H1 (cell line): ENCODE measurements at regions not wholly inside any gene's neighbourhood (a gene's known extent, or its start where the extent isn't known, plus 50 kb on each side); places are given as distances from the start of the nearest gene placed in this dataset.

Experiments
- CTCF ChIA-PET: fragments of 300-600 bp; sonication (Branson Sonifier 250); formaldehyde crosslinking; loops from one replicate; lab custom pipeline; 2021; ENCODE audit not compliant: partially characterized antibody; lab: Charles Lee
- POLR2A ChIA-PET: fragments of 300-600 bp; sonication (Branson Sonifier 250); formaldehyde crosslinking; loops from one replicate; lab custom pipeline; 2021; ENCODE audit warnings: inconsistent platforms; ENCODE audit not compliant: partially characterized antibody; lab: Charles Lee
- DNase-seq, 2 experiments: peaks; one replicate each; pipeline versions ENCODE4 v3.0.0 to v3.0.0-alpha.2; 2010 to 2022; ENCODE audit warnings: low spot score in 2 of 2, low read depth in 1 of 2, mixed read lengths in 1 of 2
- FAIRE-seq: peaks from 2 replicates; lab custom pipeline; 2011; peaks lifted over from hg19 to GRCh38; lab: Jason Lieb, UNC
- H2AFZ ChIP-seq: 2 replicates; pipeline ENCODE4 v1.8.1; 2012; ENCODE audit warnings: low read length, inconsistent platforms
- H2AK5ac ChIP-seq: 2 replicates; pipeline ENCODE4 v1.6.1; 2013; ENCODE audit warnings: low read depth, low read length
- H2BK120ac ChIP-seq: replicated peaks from 2 replicates; pipeline ENCODE3; 2013; ENCODE audit warnings: low read depth, low read length, inconsistent platforms
- H2BK12ac ChIP-seq: 2 replicates; pipeline ENCODE4 v1.6.1; 2013; ENCODE audit warnings: low read depth, low read length
- H2BK15ac ChIP-seq: 2 replicates; pipeline ENCODE4 v1.6.1; 2013; ENCODE audit warnings: low read length
- H2BK20ac ChIP-seq: 2 replicates; pipeline ENCODE4 v1.6.1; 2013; ENCODE audit warnings: low read length
- H2BK5ac ChIP-seq: 2 replicates; pipeline ENCODE4 v1.6.1; 2013; ENCODE audit warnings: low read depth, low read length
- H3K14ac ChIP-seq: 2 replicates; pipeline ENCODE4 v1.6.1; 2013; ENCODE audit warnings: inconsistent platforms; ENCODE audit not compliant: insufficient read length
- H3K18ac ChIP-seq: 2 replicates; pipeline ENCODE4 v1.6.1; 2013; ENCODE audit warnings: low read length; ENCODE audit errors: extremely low read depth
- H3K23ac ChIP-seq: 2 replicates; pipeline ENCODE4 v1.6.1; 2013; ENCODE audit warnings: inconsistent platforms; ENCODE audit not compliant: insufficient read length
- H3K23me2 ChIP-seq: 2 replicates; pipeline ENCODE4 v1.6.1; 2013; ENCODE audit warnings: low read depth, low read length
- H3K27ac ChIP-seq: 2 replicates; pipeline ENCODE4 v1.6.1; 2011; ENCODE audit warnings: low read depth, low read length, inconsistent platforms
- H3K27me3 ChIP-seq, 4 experiments: replicated peaks in 1 of 4; 1 replicate in 1 of 4; 2 replicates in 3 of 4; pipeline versions ENCODE4 v1.6.1 to v1.8.1; 2011 to 2013; ENCODE audit warnings: low read length in 3 of 4, mild to moderate bottlenecking in 3 of 4, inconsistent platforms in 2 of 4, mixed read lengths in 2 of 4, moderate library complexity in 1 of 4; ENCODE audit not compliant: control insufficient read depth in 3 of 4, insufficient read depth in 3 of 4; ENCODE audit errors: extremely low read depth in 1 of 4
- H3K36me3 ChIP-seq, 4 experiments: 2 replicates each; pipeline versions ENCODE4 v1.6.1 to v1.8.1; 2011 to 2013; ENCODE audit warnings: mild to moderate bottlenecking in 4 of 4, low read length in 3 of 4, moderate library complexity in 2 of 4, control low read depth in 1 of 4, inconsistent platforms in 1 of 4; ENCODE audit not compliant: insufficient read depth in 4 of 4, control insufficient read depth in 2 of 4
- H3K4ac ChIP-seq: replicated peaks from 2 replicates; pipeline ENCODE3; 2013; ENCODE audit warnings: low read length, low read depth, mixed read lengths, inconsistent platforms; ENCODE audit not compliant: insufficient read length
- H3K4me1 ChIP-seq, 4 experiments: replicated peaks in 1 of 4; 1 replicate in 1 of 4; 2 replicates in 3 of 4; pipeline versions ENCODE4 v1.6.1 to v1.8.1; 2011 to 2013; ENCODE audit warnings: low read length in 3 of 4, inconsistent platforms in 2 of 4, mixed read lengths in 1 of 4; ENCODE audit not compliant: insufficient read depth in 4 of 4, control insufficient read depth in 3 of 4
- H3K4me2 ChIP-seq, 2 experiments: 2 replicates each; pipeline versions ENCODE4 v1.6.1 to v1.8.1; 2011 to 2013; ENCODE audit warnings: low read depth in 2 of 2, low read length in 2 of 2, control low read depth in 1 of 2, inconsistent platforms in 1 of 2, mild to moderate bottlenecking in 1 of 2; ENCODE audit not compliant: insufficient read depth in 1 of 2
- H3K4me3 ChIP-seq, 4 experiments: fragments of 200-600, 300-600 bp in 1 of 4; sonication (generic), shearing (Covaris generic), sonication (Bioruptor Twin) in 1 of 4; 2 replicates each; pipeline versions ENCODE4 v1.5.1 to v1.8.1; 2011 to 2016; ENCODE audit warnings: low read length in 4 of 4, low read depth in 3 of 4, control low read depth in 2 of 4, inconsistent platforms in 2 of 4, mild to moderate bottlenecking in 2 of 4, mixed read lengths in 1 of 4, moderate library complexity in 1 of 4; ENCODE audit not compliant: insufficient read depth in 2 of 4; ENCODE audit errors: extremely low read depth in 1 of 4
- H3K56ac ChIP-seq: replicated peaks from 2 replicates; pipeline ENCODE3; 2013; ENCODE audit warnings: low read depth, mild to moderate bottlenecking, mixed read lengths, low read length, inconsistent platforms; ENCODE audit not compliant: insufficient read length
- H3K79me1 ChIP-seq: 2 replicates; pipeline ENCODE4 v1.6.1; 2013; ENCODE audit warnings: low read depth, low read length, control low read depth
- H3K79me2 ChIP-seq, 2 experiments: 2 replicates each; pipeline versions ENCODE4 v1.6.1 to v1.8.1; 2012 to 2013; ENCODE audit warnings: low read length in 2 of 2, mild to moderate bottlenecking in 2 of 2, inconsistent platforms in 1 of 2; ENCODE audit not compliant: insufficient read depth in 2 of 2, control insufficient read depth in 1 of 2
- H3K9ac ChIP-seq, 4 experiments: replicated peaks in 1 of 4; 1 replicate in 1 of 4; 2 replicates in 3 of 4; pipeline versions ENCODE4 v1.6.1 to v1.8.1; 2011 to 2013; ENCODE audit warnings: low read depth in 3 of 4, low read length in 3 of 4, control low read depth in 2 of 4, mild to moderate bottlenecking in 2 of 4, moderate library complexity in 2 of 4, inconsistent platforms in 1 of 4; ENCODE audit errors: extremely low read depth in 1 of 4
- H3K9me3 ChIP-seq, 2 experiments: 2 replicates each; pipeline versions ENCODE4 v1.6.1 to v1.8.1; 2012 to 2013; ENCODE audit warnings: mild to moderate bottlenecking in 2 of 2, moderate library complexity in 2 of 2, control low read depth in 1 of 2, inconsistent platforms in 1 of 2, low read depth in 1 of 2, low read length in 1 of 2, mixed read lengths in 1 of 2; ENCODE audit not compliant: insufficient read depth in 2 of 2
- H4K20me1 ChIP-seq, 2 experiments: replicated peaks in 1 of 2; 2 replicates each; pipeline versions ENCODE3 to v1.8.1; 2011 to 2013; ENCODE audit warnings: inconsistent platforms in 2 of 2, low read length in 2 of 2, mild to moderate bottlenecking in 1 of 2; ENCODE audit not compliant: insufficient read depth in 2 of 2, control insufficient read depth in 1 of 2
- H4K5ac ChIP-seq: 2 replicates; pipeline ENCODE4 v1.6.1; 2013; ENCODE audit warnings: low read length, low read depth, mixed read lengths, inconsistent platforms; ENCODE audit not compliant: insufficient read length
- H4K8ac ChIP-seq: 2 replicates; pipeline ENCODE4 v1.8.0; 2013; ENCODE audit warnings: mild to moderate bottlenecking, moderate library complexity, low read length, inconsistent platforms; ENCODE audit not compliant: insufficient read depth; ENCODE audit errors: extremely low read depth
- H4K91ac ChIP-seq: replicated peaks from 2 replicates; pipeline ENCODE3; 2013; ENCODE audit warnings: low read length, mixed read lengths, inconsistent platforms; ENCODE audit not compliant: insufficient read length
- BCL11A ChIP-seq, 2 experiments: IDR thresholded peaks; one replicate each; pipeline ENCODE4 v1.6.1; 2011; ENCODE audit warnings: low read depth in 2 of 2, low read length in 2 of 2, mild to moderate bottlenecking in 2 of 2
- BRCA1 ChIP-seq: IDR thresholded peaks from 2 replicates; pipeline ENCODE4 v1.6.1; 2012; ENCODE audit warnings: low read depth, low read length, improper control_type of control experiment
- HDAC2 ChIP-seq, 2 experiments: fragments of 300-600 bp in 1 of 2; sonication (generic) in 1 of 2; IDR thresholded peaks; 2 replicates each; pipeline ENCODE4 v1.6.1; 2011 to 2012; ENCODE audit warnings: low read depth in 2 of 2, low read length in 2 of 2, mild to moderate bottlenecking in 2 of 2, moderate library complexity in 2 of 2, borderline replicate concordance in 1 of 2, inconsistent platforms in 1 of 2
- KDM5A ChIP-seq: fragments of 200-600 bp; IDR thresholded peaks from 2 replicates; pipeline ENCODE4 v1.7.1; 2012; ENCODE audit warnings: mild to moderate bottlenecking, low read length, inconsistent platforms, mixed read lengths
- POLR2A ChIP-seq, 2 experiments: IDR thresholded peaks; 1 replicate in 1 of 2; 2 replicates in 1 of 2; pipeline ENCODE4 v1.6.1; 2011; ENCODE audit warnings: low read depth in 2 of 2, low read length in 2 of 2, mild to moderate bottlenecking in 2 of 2; ENCODE audit errors: control extremely low read depth in 1 of 2
- RBBP5 ChIP-seq: IDR thresholded peaks from 2 replicates; pipeline ENCODE4 v1.7.1; 2012; ENCODE audit warnings: low read depth, mild to moderate bottlenecking, inconsistent platforms, low read length, moderate library complexity, borderline replicate concordance
- RNF2 ChIP-seq: fragments of 200-900, 300-1000 bp; sonication (generic); IDR thresholded peaks from 2 replicates; pipeline ENCODE4 v1.7.1; 2016; ENCODE audit warnings: borderline replicate concordance, low read depth, mild to moderate bottlenecking, antibody characterized with exemption, low read length; ENCODE audit not compliant: poor library complexity, severe bottlenecking; ENCODE audit errors: missing control alignments
- SP2 ChIP-seq: IDR thresholded peaks from 2 replicates; pipeline ENCODE4 v1.6.1; 2012; ENCODE audit warnings: mild to moderate bottlenecking, low read length, inconsistent platforms
- SRF ChIP-seq: IDR thresholded peaks from 2 replicates; pipeline ENCODE4 v1.6.1; 2011; ENCODE audit warnings: mild to moderate bottlenecking, low read depth, low read length, moderate library complexity
- TBP ChIP-seq: IDR thresholded peaks from 2 replicates; pipeline ENCODE4 v1.6.1; 2011; ENCODE audit warnings: low read depth, low read length, improper control_type of control experiment
- WGBS, 2 experiments: shearing (Covaris generic) in 1 of 2; methylation state at CpG; one replicate each; pipeline versions ENCODE4 v1.1.6 to v1.1.7; 2013 to 2015; ENCODE audit warnings: low lambda C conversion rate in 2 of 2, mixed read lengths in 2 of 2, inconsistent platforms in 1 of 2, low coverage in 1 of 2, missing lambda C conversion rate in 1 of 2; ENCODE audit not compliant: insufficient replicate concordance in 2 of 2, insufficient coverage in 1 of 2, insufficient read length in 1 of 2; ENCODE audit errors: extremely low coverage in 1 of 2, missing lambda C conversion rate in 1 of 2; 5-methylcytosine and 5-hydroxymethylcytosine counted together
- TF ChIP-seq, protein P1 (sequence below): IDR thresholded peaks from 2 replicates; pipeline ENCODE4 v1.6.1; 2011; ENCODE audit warnings: low read depth, mild to moderate bottlenecking, low read length; ENCODE audit not compliant: insufficient read depth

DNA sequence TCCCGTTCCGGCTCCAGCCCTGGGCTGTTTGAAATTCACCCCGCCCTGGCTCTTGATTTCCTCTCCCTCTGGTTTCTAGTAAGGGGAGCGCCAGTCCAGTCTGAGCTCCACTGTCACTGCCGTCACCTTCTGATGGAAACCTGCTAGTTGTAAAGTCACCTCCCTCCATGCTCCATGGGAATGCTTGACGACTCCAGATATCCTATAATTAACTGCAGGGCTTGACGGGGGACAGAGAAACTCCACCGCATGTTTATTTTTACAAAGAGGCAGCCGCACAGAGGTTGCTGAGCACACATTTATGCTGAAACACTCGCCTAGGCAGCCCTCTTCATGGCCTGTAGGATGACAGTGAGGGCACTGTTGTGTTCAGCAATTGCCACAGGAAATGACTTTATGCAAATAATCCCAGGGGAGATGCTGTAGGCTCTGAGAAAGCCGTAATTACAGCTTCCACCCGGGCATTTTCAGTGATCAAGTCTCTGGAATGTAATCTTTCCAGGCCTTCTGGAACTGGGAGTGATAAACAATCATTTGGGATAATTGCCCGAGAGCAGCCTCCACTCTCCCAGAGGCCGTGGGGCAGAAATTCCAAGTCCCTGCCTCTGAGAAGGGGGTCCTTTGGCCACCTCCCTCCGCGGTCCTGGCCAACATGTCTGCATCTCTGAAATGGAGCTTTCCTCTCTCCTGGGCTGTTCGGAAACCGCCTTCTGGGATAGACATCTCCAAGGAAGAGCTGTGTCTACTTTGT, 300.5 kb downstream of the KLF6 start:
- FAIRE-seq (no peak), DNase-seq (no peak)
- H4K5ac ChIP-seq: no peak overlapping the region
- H3K27ac ChIP-seq: no peak overlapping the region
- no peak overlapping the region for H3K4me3 ChIP-seq
- no peak overlapping the region for H2BK120ac ChIP-seq
- no peak overlapping the region for H2BK5ac ChIP-seq
- no peak overlapping the region for H2AK5ac ChIP-seq
- no peak overlapping the region for H2BK20ac ChIP-seq
- H2BK15ac ChIP-seq: no peak overlapping the region
- H2AFZ ChIP-seq: no peak overlapping the region
- H4K91ac ChIP-seq: no peak overlapping the region
- no peak overlapping the region for H3K23ac ChIP-seq
- POLR2A ChIA-PET: no interaction called here
- no peak overlapping the region for H3K14ac ChIP-seq
- H3K9me3 ChIP-seq: no peaks in the 10 kb centered on the region; a peak in 1 of 4 replicates
- no peak overlapping the region for H4K8ac ChIP-seq
- H3K18ac ChIP-seq: no peak overlapping the region
- TF ChIP-seq SP2 (no peak), BCL11A (IDR thresholded peaks at IDR 0.05; ENCODE audit: low read depth in 2 of 2, low read length in 2 of 2) (no peak), BRCA1 (no peak), RBBP5 (no peak), TBP (no peak), HDAC2 (IDR thresholded peaks at IDR 0.05; ENCODE audit: borderline replicate concordance in 1 of 2, low read depth in 2 of 2, low read length in 2 of 2) (no peak), KDM5A (no peak), RNF2 (no peak), POLR2A (IDR thresholded peaks at IDR 0.05; ENCODE audit: control extremely low read depth in 1 of 2, low read depth in 2 of 2, low read length in 2 of 2) (no peak), SRF (no peak)
- TF ChIP-seq, protein P1, sequence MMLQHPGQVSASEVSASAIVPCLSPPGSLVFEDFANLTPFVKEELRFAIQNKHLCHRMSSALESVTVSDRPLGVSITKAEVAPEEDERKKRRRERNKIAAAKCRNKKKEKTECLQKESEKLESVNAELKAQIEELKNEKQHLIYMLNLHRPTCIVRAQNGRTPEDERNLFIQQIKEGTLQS: no peak
- H3K4me1 ChIP-seq: peaks cover 0 to 2% (median 2%) of the 10 kb centered on the region in 4 experiments; a peak in 2 of 7 replicates
- H3K27me3 ChIP-seq: no peaks in the 10 kb centered on the region
- no peak overlapping the region for H3K56ac ChIP-seq
- no peak overlapping the region for H3K9ac ChIP-seq
- 90% methylated on average over 18 of the region's 18 CpGs; no CpG with 5 or more reads in 1 of the 2 experiments for WGBS, 2 experiments
- no peak overlapping the region for H3K4me2 ChIP-seq
- H3K4ac ChIP-seq: no peak overlapping the region
- CTCF ChIA-PET: interaction anchor here (0.6 to 2.3 kb wide), 6 partner anchors 12 to 1171 kb away, joined by 3 to 8 read pairs (median 4); no protein-coding TSS in a partner anchor
- H2BK12ac ChIP-seq: no peak overlapping the region
- H3K36me3 ChIP-seq: no peaks in the 10 kb centered on the region
- H3K23me2 ChIP-seq: no peaks in the 10 kb centered on the region
- H3K79me2 ChIP-seq: no peaks in the 10 kb centered on the region
- H3K79me1 ChIP-seq: no peaks in the 10 kb centered on the region
- no peaks in the 10 kb centered on the region for H4K20me1 ChIP-seq
